Esophagus squamous epithelium (tissue), 4 donors: ENCODE measurements at regions not wholly inside any gene's neighbourhood (a gene's known extent, or its start where the extent isn't known, plus 50 kb on each side); places are given as distances from the start of the nearest gene placed in this dataset.

Source experiments
- POLR2A ChIP-seq, 4 donors: fragments of 450-650 bp; IDR thresholded peaks; one replicate each; pipeline ENCODE4 v1.6.1; 2017; ENCODE audit warnings: antibody characterized with exemption in 4 of 4, mild to moderate bottlenecking in 4 of 4, moderate library complexity in 3 of 4
- TF ChIP-seq, protein P1 (sequence below), 6 experiments: fragments of 450-650 bp in 4 of 6; fragments of 200-600 bp in 2 of 6; sonication (generic) in 2 of 6; IDR thresholded peaks; one replicate each; pipeline ENCODE4 v1.5.1; 2016 to 2019; ENCODE audit warnings: antibody characterized with exemption in 6 of 6, mild to moderate bottlenecking in 4 of 6, moderate library complexity in 4 of 6

DNA sequence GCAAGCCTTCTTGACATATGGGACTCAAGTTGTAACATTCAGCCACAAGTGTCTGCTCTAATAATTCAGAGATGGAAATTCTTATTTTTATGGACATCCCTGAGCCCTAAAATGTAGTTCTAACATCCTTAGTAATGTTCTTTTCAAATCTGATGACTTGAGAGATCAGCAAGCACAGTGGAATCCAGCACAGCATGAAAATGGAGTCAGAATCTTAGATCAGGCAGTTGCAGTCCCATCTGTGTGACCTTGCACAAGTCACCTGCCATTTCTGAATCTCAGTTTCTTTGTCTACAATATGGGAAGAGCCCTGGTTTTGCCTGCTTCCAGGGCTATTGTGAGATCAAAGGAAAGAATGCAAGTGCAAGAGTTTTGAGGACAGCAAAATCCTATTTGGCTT is 183.9 kb upstream of the LPP start:
- TF ChIP-seq POLR2A (IDR thresholded peaks at IDR 0.05), result no peak
- TF ChIP-seq, protein P1, sequence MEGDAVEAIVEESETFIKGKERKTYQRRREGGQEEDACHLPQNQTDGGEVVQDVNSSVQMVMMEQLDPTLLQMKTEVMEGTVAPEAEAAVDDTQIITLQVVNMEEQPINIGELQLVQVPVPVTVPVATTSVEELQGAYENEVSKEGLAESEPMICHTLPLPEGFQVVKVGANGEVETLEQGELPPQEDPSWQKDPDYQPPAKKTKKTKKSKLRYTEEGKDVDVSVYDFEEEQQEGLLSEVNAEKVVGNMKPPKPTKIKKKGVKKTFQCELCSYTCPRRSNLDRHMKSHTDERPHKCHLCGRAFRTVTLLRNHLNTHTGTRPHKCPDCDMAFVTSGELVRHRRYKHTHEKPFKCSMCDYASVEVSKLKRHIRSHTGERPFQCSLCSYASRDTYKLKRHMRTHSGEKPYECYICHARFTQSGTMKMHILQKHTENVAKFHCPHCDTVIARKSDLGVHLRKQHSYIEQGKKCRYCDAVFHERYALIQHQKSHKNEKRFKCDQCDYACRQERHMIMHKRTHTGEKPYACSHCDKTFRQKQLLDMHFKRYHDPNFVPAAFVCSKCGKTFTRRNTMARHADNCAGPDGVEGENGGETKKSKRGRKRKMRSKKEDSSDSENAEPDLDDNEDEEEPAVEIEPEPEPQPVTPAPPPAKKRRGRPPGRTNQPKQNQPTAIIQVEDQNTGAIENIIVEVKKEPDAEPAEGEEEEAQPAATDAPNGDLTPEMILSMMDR (IDR thresholded peaks at IDR 0.05), result no peak
